GM18909 (cell line): ENCODE measurements at regions not wholly inside any gene's neighbourhood (a gene's known extent, or its start where the extent isn't known, plus 50 kb on each side); places are given as distances from the start of the nearest gene placed in this dataset.
"Not testable (repeated sequence)": the region's sequence is repeated elsewhere in the genome, so short reads cannot be mapped to it uniquely, and the experiment has no call there.

Experiments used
- ATAC-seq: cut with Tn5 transposase; IDR thresholded peaks from one replicate; pipeline ENCODE4 v1.9.1; 2021; ENCODE audit warnings: mild to moderate bottlenecking; ENCODE audit not compliant: unreplicated experiment, poor library complexity

DNA sequence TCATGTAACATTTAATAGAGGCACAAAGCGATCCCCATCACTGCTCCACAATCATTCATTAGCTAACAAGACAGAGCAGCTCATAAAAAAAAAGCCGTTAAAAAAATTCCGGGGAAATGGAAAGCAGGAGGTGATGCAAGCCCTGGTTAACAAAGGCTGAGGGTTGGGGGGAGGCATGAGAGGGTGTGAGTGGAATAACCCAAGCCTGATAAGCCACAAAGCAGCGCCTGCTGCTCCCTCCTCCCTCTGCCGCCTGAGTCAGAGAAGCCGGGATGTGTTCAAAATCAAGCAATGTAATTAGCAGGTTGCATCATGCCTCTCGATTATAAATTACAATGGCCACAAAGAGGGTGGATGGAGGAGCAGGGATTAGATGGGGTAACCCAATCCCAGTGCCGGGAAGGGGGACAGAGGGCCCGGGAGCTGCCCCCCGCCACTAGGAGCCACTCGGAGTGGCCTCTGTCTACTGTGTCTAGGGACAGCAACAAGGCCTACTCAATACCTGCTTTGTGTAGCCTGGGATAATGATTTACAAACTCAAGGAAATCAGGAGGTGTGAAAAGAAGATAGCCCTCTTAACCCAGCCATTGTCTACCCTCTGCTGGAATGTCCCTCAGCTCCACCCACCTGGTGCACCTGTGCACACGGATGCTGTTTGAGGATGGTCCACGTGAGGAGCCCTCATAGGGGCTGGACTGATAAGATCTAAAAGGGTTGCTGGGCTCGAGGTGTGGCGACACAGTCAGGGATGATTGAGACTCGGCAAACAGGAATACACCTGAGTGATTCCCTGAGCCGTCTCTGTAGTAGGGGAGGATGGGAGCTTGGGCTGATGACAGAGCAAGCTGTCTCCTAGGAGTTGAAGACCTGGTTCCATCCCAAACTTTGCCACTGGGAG, 156.9 kb downstream of the VEGFA start:
- ATAC-seq, result no peak

DNA sequence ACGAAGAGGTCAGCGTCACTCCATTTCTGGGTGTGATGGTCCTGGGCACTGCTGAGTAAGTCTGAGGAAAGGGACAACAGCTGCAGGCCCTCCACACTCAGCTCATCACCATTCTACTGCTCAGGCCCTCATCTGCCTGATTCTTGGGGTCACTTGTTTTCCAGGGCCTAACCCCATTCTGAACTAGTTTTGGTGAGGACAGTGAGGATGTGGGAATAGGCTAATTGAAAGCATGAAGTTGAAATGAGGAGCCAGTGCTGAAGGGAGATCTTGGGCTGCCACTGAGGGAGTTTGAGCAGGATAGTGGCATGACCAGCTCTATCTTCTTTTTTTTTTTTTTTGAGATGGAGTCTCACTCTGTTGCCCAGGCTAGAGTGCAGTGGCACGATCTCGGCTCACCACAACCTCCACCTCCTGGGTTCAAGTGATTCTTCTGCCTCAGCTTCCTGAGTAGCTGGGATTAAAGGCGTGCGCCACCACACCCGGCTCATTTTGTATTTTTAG, 155.7 kb downstream of the VEGFA start:
- not testable (repeated sequence) for ATAC-seq

DNA sequence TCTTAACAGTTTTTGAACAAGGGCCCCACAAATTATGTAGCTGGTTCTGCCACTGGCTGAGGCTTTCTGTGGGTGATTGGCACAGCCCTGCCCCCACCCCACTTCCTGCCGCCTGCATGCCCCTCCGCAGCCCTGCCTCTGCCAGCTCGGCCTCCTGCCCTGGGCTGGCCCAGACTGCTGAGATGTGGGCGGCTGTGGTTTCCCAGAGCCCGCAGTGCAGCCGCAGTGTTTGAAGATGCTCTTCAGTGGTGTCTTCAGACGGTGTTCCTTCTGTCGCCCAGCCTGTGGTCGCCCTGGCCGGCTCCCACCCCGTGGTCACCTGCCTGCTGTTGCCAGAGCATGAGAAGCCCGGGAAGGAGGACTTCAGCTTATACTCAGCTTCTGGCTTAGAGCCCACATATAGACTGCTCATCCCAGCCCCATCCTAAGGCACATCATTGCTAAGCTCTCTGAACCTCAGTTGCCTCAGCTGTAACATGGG, 154.3 kb downstream of the VEGFA start:
- ATAC-seq, result no peak

DNA sequence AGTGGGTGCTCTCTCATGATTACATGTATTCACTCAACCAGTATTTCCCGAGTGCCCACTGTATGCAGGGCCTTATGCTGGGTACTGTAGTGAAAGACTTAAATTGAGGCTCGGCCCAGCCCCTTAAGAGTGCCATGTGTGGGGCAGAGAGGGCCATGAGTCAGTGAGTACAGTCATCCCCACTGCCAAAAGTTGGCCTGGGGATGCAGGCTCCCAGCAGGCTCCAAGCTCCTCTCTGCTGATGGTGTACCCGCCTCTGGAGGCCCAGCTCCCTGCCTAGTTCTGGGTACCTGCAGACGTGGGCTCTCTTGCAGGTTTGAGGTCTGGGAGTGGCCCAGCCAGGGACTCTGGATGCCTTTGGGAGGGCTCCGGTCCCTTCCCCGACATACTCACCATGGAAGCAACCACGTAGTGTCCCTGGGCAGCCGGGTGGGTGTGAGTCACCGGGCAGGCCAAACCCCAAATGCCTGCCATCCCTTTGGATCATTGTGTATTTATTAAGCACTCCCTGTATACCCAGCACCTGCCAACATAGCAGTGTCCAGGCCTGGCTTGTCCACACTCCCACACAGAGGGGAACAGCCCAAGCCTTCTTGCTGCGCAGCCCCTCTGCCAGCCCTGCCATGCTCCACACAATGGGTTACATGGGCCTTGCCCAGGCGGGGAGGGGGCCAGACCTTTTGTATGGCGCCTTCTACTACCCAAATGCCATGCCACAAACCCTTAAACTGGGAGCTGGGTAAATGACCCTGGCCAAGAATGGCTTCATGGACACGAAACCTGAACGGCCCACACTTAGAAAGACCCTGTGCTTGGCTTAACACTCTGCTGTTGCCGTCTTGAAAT, 153.6 kb downstream of the VEGFA start:
- no peak for ATAC-seq

DNA sequence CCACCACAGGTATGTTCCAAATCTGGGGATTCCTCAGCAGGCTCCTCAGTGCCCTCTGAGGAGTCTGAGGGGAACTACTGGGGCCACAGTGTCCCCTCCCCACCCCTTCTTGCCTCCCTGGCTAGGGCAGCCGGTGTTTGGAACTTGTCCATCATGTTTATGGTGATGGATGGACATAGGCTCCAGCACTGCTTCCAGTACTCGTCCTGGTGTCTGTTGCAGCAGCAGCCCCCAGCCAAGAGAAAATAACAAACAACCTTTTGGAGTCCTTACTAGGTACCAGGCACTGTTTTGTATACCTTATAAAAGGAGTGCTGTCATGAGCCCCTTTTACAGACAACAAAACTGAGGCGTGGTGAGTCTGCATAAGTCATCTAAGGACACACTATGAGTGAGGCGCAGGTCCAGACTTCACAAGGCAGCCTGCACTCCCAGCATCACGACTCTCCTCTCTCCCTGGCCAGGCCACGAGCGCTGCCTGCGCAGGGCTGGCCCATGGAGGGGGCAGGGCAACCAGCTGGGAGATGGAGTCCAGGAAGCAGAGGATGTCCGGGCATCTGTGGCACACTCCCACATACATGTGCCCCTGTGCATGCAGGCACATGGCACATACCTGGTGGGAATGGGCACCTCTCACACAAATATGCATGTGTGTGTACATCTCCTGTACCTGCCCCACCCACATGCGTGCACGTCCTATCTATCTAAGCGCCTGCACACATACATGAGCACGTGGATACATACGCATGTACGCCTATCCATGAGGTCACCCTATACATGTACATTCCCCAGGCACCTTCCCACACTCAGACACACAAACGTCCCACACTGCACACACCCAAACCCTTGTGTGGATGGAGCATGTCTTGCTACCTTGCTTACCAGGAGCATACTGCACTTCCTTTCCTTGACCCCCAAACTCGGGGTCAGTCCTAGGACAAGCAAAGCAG, 152.7 kb downstream of the VEGFA start:
- ATAC-seq, result no peak

DNA sequence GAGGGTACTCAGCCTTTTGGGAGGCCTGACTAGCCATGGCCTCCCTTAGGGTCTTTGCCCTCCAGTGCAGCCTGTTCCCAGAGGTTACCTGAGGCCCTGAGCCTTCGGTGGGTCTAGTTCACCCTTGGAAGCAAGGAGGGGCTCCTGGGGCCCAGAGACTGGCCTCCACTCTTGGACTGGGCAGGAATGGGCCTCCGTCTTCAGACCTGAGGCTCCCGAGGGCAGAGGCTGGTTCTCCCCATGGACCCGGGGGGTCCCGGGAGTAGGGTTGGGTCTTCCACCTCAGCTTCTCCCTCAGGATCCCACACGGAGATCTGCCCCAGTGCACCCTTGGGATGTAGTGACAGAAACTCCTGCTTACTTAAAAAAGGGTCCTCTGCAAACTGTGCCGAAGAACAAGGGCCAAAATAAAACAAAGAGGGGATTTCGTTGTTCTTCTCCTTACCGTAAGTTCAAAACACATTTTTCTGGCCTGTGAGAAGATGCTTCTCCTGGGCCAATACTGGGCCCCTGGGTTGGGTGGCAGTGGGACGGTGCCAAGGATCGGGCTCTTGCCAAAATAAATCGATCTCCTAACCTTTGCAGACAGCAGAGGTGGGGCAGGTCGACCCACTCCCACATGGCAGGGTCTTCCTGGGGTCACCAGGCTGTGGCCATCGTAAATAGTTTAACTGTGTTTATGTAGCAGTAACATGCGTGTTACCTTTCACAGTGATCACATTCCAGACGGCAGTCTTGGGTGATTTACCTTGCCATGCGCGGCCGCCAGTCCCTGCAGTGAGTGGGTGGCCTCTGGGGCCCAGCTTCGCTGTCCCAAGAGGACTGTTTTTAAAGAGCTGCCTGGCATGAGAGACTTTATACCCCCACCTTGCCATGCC, 151.8 kb downstream of the VEGFA start:
- no peak for ATAC-seq

DNA sequence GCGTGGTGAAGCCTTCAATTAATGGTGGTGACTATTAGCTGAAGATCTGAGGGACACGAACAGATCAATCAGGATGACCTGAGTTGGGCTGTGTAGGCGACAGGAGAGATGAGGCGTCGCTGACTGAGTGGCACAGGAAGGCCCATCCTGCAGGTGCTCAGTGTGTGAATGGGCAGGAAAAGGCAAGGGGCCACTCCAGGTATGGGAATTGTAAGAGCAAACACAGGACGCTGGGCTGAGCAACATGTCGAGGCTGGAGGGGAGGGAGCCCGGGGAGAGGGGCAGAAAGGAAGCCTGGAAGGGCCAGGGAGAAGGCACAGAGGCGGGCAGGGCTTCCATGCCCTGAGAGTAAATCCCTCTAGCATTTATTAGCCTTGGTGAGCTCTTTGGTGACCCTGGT, 151.0 kb downstream of the VEGFA start:
- ATAC-seq, result no peak

DNA sequence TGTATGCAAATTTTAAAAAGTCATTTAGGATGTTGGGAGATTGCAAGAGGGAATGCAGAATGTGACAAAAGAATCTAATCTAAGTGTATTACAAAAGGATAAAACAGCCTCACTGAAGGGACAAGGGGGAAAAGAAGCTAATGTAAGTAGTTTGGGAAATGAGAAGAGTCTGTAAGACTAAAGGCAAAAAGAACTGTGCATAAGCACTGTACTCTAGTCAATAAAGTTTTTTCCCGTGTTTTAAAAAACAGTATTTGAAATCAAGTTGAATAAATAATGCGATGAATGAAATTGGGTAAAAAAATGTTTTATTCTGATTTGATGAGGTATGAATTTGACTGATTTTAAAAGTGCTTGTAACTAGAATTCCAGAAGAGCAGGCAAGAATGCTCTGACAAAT, 149.8 kb downstream of the VEGFA start:
- ATAC-seq, result no peak

GRCh38 chr6:43917878-43918382, 147.9 kb downstream of the VEGFA start:
- ATAC-seq, result no peak

GRCh38 chr6:43916924-43917877, 147.2 kb downstream of the VEGFA start:
- ATAC-seq, result no peak

DNA sequence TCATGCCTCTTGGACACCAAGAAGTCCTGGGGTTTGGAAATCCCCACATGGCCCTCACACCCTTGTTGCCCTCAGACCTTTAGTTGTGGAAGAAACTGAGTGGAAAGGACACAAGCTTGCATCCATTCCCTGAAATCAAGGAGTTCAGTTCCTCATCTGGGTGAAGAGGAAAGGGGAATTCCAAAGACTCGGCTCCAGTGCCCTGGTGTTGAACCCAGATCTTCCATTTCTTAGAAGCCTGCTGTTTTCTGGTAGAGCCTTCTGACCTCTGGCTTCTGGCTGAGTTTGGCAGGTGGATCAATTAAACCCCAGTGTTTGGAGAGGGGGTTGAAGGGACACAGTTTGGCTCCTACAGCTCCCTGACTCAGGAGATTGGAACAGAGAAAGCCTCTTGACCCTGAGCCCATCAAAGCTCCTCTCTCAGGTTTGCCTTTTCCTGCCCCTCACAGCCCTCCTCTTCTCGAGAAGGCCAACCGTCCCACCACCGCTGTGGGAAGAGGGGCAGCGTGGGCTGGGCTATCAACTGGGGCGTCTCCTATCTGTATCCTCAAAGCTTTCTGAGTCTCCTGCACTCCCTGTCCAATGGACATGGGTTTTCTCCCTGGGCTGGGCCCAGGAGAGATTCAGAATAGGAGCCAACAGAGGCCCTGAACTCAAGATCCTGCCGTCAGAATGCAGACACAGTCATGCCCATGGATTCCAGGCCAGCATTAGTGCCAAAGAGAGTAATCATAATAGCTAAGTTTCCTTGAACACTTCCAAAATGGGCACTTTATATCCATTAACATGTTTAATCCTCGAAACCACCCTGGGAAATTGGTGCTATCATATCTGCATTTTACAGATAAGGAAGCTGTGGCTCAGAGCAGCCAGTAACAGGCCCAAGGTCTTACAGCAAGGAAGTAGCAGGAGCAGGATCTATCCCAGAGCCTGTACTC, 146.2 kb downstream of the VEGFA start:
- ATAC-seq, result no peak

- ATAC-seq, result no peak
These were observed 145.3 kb downstream of the VEGFA start for GRCh38 chr6:43915208-43915869.

GRCh38 chr6:43914272-43915147, 144.5 kb downstream of the VEGFA start:
- no peak for ATAC-seq

GRCh38 chr6:43913375-43914271, 143.6 kb downstream of the VEGFA start:
- ATAC-seq, result no peak
